ENCODE measurements at regions not wholly inside any gene's neighbourhood (a gene's known extent, or its start where the extent isn't known, plus 50 kb on each side); places are given as distances from the start of the nearest gene placed in this dataset.
"Not testable (repeated sequence)": the region's sequence is repeated elsewhere in the genome, so short reads cannot be mapped to it uniquely, and the experiment has no call there.

GRCh38 chr14:38391334-38391733, 135.4 kb upstream of the CLEC14A start:
- no peak for DNase-seq

DNA sequence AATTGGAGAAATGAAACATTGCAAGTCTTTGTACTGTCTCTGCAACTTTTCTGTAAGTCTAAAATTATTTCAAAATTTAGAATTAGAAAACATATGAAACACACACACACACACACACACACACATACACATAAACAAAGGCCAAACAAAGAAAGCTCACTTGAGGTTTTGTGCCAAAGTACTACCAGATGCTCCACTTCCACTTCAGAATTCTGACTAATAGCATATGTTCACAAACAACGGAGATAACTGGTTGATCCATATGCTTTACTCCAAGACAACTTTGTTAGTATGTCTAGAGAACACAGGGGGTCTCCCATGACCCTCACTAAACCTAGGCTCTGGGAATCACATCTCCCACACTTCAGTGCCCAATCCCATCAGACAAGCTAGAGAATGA, 133.8 kb upstream of the CLEC14A start:
- no peak for DNase-seq

DNA sequence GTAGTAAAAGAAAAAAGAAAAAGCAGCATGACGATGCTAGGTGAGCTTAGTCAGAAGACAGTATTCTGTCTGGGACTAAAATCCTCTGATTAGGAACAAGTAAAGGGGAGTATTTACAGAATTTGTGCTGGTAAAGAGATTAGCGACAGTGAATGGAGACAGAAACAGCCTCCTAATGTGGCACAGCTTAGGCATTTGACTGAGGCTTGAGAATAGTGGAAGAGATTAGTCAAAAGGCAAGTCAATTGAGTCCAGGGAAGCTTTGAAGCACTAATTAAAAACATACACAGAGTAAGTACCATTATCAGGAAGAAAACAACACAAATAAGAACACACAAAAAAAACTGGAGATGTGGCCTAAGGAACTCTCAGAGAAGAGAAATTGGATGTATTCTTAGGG, 131.9 kb upstream of the CLEC14A start:
- no peak for DNase-seq

DNA sequence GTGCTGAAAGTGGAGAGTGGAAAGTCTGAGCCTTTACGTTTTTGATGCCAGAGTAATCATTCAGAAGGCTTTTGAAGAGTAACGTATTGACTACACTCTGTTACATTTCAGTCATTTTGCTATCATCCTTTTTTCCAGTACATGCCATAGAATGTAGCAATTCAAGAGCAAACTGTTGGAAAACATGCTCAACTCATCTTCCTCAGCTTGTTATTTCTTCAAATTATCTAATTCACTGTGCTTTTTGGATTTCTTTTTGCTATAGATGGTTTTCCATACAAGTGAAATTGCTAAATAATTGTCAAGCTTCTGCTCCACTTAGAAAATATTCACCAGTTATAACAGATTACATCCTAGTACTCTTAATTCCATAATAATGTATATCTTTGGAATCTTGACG, 129.9 kb upstream of the CLEC14A start:
- DNase-seq = no peak

DNA sequence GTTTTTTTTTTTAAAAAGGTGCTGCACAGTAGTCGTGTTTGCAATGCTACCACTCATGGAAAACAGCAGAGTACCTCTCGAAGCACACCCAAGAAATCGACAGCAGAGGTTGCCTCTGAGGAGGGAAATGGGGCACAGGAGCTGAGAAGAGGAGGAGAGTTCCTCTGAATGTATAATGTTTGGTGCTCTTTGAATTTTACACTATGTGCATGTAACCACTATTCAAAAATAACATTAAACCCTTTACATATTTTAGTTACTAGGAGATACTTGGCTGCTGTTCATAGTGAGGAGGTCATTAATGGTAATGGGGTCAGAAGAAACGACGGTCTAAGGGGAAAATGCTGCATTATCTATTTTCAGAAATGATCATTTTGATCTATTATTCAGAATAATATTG, 129.4 kb upstream of the CLEC14A start:
- no peak for DNase-seq

GRCh38 chr14:38384741-38385140, 128.8 kb upstream of the CLEC14A start:
- DNase-seq = no peak

DNA sequence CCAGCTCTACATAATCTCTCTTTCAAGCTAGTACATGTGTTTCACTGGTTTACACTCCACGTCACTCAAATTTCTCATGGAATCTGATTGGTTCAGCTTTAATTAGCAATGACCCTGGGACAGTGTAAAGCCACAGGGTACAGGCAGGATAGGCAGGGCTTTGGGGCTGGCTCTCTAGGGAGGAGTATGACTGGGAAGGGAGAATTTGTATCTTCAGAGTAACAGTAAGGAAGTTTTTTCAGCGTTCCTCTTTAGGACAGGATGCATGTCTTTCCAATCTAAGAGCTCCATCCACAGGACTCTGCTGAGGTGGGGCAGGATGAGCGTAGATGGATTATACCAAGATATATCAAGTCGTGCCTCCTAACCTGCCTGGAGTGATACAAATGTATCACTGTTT, 112.0 kb upstream of the CLEC14A start:
- no peak for DNase-seq

DNA sequence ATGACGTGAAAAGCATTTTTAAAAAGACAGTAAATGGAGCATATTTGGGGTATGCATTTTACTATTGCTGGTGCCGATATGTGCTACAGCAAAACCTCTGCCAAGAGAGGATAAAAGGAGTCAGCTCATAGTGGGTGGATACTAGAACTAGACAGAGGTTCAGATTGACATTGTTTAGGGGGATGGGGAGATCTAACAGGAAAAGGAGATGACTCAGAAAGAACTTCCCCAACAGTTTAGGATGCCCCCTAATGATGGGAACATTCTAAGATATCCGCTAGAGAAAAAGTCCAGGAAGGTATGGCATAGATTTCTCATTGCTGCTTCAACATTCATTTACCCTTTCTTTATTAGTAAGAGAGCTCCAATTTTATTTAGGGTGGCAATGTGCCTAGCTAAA, 110.5 kb upstream of the CLEC14A start:
- DNase-seq = no peak

- DNase-seq = no peak
Measured at GRCh38 chr14:38363217-38363616, 107.3 kb upstream of the CLEC14A start.

DNA sequence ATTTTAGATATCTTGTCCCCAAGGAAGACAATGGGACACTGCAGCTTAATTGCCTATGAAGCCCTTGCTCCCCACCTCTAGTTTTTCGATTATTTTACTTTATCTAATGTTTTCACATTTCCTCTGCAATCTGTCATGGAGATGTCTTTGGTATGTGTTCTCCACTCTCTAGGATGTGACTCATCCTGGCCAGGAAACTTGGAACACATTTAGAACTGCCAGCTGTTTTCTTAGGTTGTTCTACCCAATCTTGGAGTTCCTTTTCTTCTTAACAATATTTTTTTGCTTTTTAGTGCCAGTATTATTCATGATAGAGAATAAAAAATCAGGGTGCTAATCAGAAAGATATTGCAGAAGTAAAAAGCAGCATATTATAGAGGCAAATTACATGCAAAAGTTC, 101.7 kb upstream of the CLEC14A start:
- DNase-seq = no peak

DNA sequence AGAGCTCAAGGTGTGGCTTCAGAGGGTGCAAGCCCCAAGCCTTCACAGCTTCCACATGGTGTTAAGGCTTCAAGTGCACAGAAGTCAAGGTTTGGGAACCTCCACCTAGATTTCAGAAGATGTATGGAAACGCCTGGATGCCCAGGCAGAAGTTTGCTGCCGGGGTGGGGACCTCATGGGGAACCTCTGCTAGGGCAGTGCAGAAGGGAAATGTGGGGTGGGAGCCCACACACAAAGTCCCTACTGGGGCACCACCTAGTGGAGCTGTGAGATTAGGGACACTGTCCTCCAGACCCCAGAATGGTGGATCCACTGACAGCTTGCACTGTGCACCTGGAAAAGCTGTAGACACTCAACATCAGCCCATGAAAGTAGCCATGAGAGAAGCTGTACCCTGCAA, 99.6 kb upstream of the CLEC14A start:
- not testable (repeated sequence) for DNase-seq

GRCh38 chr14:38350102-38350501, 94.2 kb upstream of the CLEC14A start:
- no peak for DNase-seq

DNA sequence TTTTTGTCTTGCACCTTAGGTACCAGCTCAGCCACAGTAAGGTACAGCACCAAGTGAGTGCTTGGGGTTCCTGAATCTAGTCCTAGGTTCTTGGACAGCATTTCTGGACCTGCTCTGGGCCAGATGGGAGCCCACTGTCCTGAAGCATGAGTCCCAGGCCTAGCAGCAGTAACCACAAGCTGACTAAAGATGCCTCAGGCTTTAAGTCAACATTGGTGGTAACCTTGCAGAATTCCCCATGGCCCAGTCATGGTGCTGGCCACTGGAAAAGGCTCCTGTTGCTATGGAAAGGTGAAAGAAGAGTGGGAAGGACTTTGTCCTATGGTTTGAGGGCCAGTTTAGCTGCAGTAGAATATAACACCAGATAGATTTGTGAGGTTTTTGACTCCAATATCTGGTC, 86.9 kb upstream of the CLEC14A start:
- no peak for DNase-seq

- no peak for DNase-seq
Measured at GRCh38 chr14:38339696-38340095, 83.8 kb upstream of the CLEC14A start.

DNA sequence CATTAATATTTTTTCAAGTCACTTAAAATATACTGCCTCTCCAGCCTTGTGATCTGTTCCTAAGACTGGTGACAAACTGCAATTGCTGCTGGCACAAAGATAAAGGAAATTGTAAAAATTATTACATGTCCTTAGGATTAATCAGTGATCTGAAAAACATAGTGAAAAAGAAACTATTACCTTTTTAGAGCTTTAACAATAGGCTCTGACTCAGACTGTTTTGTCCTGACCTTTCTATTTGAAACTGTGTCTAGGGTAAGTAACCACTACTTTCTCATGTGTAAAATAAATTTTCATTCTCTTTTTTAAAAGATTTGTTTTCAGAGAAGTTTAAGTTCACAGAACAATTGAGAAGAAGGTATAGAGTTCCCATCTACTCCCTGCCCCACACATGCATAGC, 80.4 kb upstream of the CLEC14A start:
- DNase-seq = no peak

- DNase-seq = no peak
Measured at GRCh38 chr14:38330275-38330674, 74.4 kb upstream of the CLEC14A start.

DNA sequence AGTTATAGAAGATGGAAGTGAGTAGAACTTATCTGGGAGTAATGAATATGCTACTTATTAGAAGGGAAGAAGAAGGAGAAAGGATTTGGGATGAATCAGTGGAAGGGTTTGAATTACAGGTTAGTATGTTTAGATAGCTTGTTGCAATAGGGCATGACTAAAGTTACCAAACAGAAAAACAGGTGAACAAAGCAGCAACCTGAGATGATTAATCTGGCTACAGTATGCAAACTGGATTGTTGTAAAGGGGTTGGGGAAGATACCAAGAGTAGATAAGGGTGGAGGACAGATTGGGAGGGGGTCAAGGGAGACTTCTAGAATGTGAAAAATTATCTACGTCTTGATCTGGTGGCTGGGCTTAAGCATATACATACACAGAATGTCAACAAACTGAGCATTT, 73.4 kb upstream of the CLEC14A start:
- DNase-seq = no peak

GRCh38 chr14:38316922-38317321, 61.0 kb upstream of the CLEC14A start:
- no peak for DNase-seq

GRCh38 chr14:38311655-38312054, 55.8 kb upstream of the CLEC14A start:
- DNase-seq = no peak

GRCh38 chr14:38310420-38310995, 54.6 kb upstream of the CLEC14A start:
- no peak for DNase-seq

GRCh38 chr14:38309522-38310277, 53.8 kb upstream of the CLEC14A start:
- DNase-seq = no peak

Measured in CD4-positive, alpha-beta T cell treated with Interleukin-17A for 1 hour (primary cell).